OCI-LY3 (cell line): ENCODE measurements at regions not wholly inside any gene's neighbourhood (a gene's known extent, or its start where the extent isn't known, plus 50 kb on each side); places are given as distances from the start of the nearest gene placed in this dataset.
A peak's percentile ranks its signal among the peaks of the same experiment; 100 is the strongest.

ENCODE experiments used
- H2AFZ ChIP-seq: fragments of 200-600, 300-600 bp; shearing (Covaris generic); 2 replicates; pipeline ENCODE4 v1.6.0; 2014; ENCODE audit warnings: antibody characterized with exemption, low read depth, low read length
- H3K27ac ChIP-seq: fragments of 200-600, 300-600 bp; sonication (generic); 2 replicates; pipeline ENCODE4 v1.5.1; 2014; ENCODE audit warnings: mild to moderate bottlenecking, low read length, moderate library complexity, mixed read lengths
- H3K27me3 ChIP-seq: fragments of 200-600, 300-600 bp; sonication (generic); 2 replicates; pipeline ENCODE4 v1.6.1; 2014; ENCODE audit warnings: low read depth, low read length, mixed read lengths
- H3K36me3 ChIP-seq: fragments of 200-600, 300-600 bp; sonication (generic); replicated peaks from 2 replicates; pipeline ENCODE3; 2014; ENCODE audit warnings: low read depth, low read length, mixed read lengths
- H3K4me1 ChIP-seq: fragments of 300-600, 200-600 bp; sonication (generic); 2 replicates; pipeline ENCODE4 v1.6.1; 2014; ENCODE audit warnings: low read length, mixed read lengths
- H3K4me2 ChIP-seq: fragments of 200-600, 300-600 bp; sonication (generic); 2 replicates; pipeline ENCODE4 v1.6.1; 2014; ENCODE audit warnings: low read length, mixed read lengths
- H3K4me3 ChIP-seq: fragments of 300-600, 200-600 bp; sonication (generic); 2 replicates; pipeline ENCODE4 v1.5.1; 2014; ENCODE audit warnings: antibody characterized with exemption, mild to moderate bottlenecking, low read length, moderate library complexity
- H3K79me2 ChIP-seq: fragments of 300-600, 200-600 bp; shearing (Covaris generic); 2 replicates; pipeline ENCODE4 v1.6.1; 2014; ENCODE audit warnings: mild to moderate bottlenecking, low read length, mixed read lengths
- H3K9ac ChIP-seq: fragments of 300-600, 200-600 bp; shearing (Covaris generic); 2 replicates; pipeline ENCODE4 v1.6.0; 2014; ENCODE audit warnings: mild to moderate bottlenecking, low read length, moderate library complexity
- H3K9me3 ChIP-seq: fragments of 200-600, 300-600 bp; shearing (Covaris generic); 2 replicates; pipeline ENCODE4 v1.6.1; 2014; ENCODE audit warnings: low read length, mixed read lengths; ENCODE audit not compliant: insufficient read depth
- H4K20me1 ChIP-seq: fragments of 200-600, 300-600 bp; sonication (generic); 2 replicates; pipeline ENCODE4 v1.6.1; 2016; ENCODE audit warnings: low read length, mixed read lengths; ENCODE audit not compliant: insufficient read depth
- EZH2phosphoT487 ChIP-seq: fragments of 200-600 bp; shearing (Covaris generic); IDR thresholded peaks from 2 replicates; pipeline ENCODE4 v1.6.1; 2018; ENCODE audit warnings: antibody characterized with exemption, mixed run types, low read depth
- TF ChIP-seq, protein P1 (sequence below): fragments of 200-600, 300-600 bp; sonication (generic); IDR thresholded peaks from 2 replicates; pipeline ENCODE4 v1.5.1; 2014; ENCODE audit warnings: antibody characterized with exemption, low read length, low read depth

GRCh38 chr18:59056706-59057492 lies 82.8 kb upstream of the SEC11C start:
- H3K4me2 ChIP-seq: peak overlapping the region; percentile 53
- H3K4me3 ChIP-seq: peak overlapping the region; percentile 13
- peak overlapping the region; percentile 51 for H3K9ac ChIP-seq
- H3K79me2 ChIP-seq: no peaks in the 10 kb centered on the region
- H3K9me3 ChIP-seq: no peaks in the 10 kb centered on the region
- no peaks in the 10 kb centered on the region for H3K27me3 ChIP-seq
- no peaks in the 10 kb centered on the region for H4K20me1 ChIP-seq
- H3K4me1 ChIP-seq: peaks cover 36% of the 10 kb centered on the region
- peak overlapping the region; percentile 37 for H3K27ac ChIP-seq
- TF ChIP-seq, protein P1, sequence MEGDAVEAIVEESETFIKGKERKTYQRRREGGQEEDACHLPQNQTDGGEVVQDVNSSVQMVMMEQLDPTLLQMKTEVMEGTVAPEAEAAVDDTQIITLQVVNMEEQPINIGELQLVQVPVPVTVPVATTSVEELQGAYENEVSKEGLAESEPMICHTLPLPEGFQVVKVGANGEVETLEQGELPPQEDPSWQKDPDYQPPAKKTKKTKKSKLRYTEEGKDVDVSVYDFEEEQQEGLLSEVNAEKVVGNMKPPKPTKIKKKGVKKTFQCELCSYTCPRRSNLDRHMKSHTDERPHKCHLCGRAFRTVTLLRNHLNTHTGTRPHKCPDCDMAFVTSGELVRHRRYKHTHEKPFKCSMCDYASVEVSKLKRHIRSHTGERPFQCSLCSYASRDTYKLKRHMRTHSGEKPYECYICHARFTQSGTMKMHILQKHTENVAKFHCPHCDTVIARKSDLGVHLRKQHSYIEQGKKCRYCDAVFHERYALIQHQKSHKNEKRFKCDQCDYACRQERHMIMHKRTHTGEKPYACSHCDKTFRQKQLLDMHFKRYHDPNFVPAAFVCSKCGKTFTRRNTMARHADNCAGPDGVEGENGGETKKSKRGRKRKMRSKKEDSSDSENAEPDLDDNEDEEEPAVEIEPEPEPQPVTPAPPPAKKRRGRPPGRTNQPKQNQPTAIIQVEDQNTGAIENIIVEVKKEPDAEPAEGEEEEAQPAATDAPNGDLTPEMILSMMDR: peak; percentile 100
- no peak for TF ChIP-seq EZH2phosphoT487
- no peaks in the 10 kb centered on the region for H3K36me3 ChIP-seq
- H2AFZ ChIP-seq: peak overlapping the region; percentile 97

DNA sequence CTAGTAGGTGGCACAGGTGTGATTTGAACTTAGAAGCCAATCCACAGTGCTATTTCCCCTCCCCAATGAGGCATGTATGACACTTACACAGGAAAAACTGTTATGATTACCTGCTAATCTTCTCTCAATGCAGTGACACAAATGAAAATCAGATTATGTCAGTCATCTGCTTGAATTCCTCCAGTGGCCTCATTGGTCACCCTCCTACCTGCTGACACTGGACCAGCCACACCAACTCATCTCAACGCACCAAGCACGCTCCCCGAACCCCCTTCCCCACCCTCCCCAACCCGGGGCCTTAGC lies 82.2 kb upstream of the SEC11C start:
- no peaks in the 10 kb centered on the region for H3K27me3 ChIP-seq
- no peak for TF ChIP-seq EZH2phosphoT487
- TF ChIP-seq, protein P1: no peak
- H3K4me3 ChIP-seq: no peak overlapping the region
- no peaks in the 10 kb centered on the region for H3K9me3 ChIP-seq
- H3K4me1 ChIP-seq: peaks cover 41% of the 10 kb centered on the region
- no peak overlapping the region for H3K9ac ChIP-seq
- 0 out of 2 replicates have a peak overlapping the region, but pooled peaks have one; percentile 5 for H3K4me2 ChIP-seq
- H3K79me2 ChIP-seq: no peaks in the 10 kb centered on the region
- H3K27ac ChIP-seq: no peak overlapping the region
- H2AFZ ChIP-seq: peak overlapping the region; percentile 23; the same call in 1 of the 2 replicates
- no peaks in the 10 kb centered on the region for H3K36me3 ChIP-seq
- no peaks in the 10 kb centered on the region for H4K20me1 ChIP-seq

GRCh38 chr18:59057969-59058368 lies 81.7 kb upstream of the SEC11C start:
- H4K20me1 ChIP-seq: no peaks in the 10 kb centered on the region
- H3K9ac ChIP-seq: no peak overlapping the region
- no peak for TF ChIP-seq EZH2phosphoT487
- TF ChIP-seq, protein P1: no peak
- no peak overlapping the region for H3K4me3 ChIP-seq
- H3K4me2 ChIP-seq: no peak overlapping the region
- no peaks in the 10 kb centered on the region for H3K9me3 ChIP-seq
- H3K27ac ChIP-seq: no peak overlapping the region
- peaks cover 42% of the 10 kb centered on the region for H3K4me1 ChIP-seq
- peak overlapping the region; percentile 23; the same call in 1 of the 2 replicates for H2AFZ ChIP-seq
- H3K27me3 ChIP-seq: no peaks in the 10 kb centered on the region
- H3K36me3 ChIP-seq: no peaks in the 10 kb centered on the region
- H3K79me2 ChIP-seq: no peaks in the 10 kb centered on the region

DNA sequence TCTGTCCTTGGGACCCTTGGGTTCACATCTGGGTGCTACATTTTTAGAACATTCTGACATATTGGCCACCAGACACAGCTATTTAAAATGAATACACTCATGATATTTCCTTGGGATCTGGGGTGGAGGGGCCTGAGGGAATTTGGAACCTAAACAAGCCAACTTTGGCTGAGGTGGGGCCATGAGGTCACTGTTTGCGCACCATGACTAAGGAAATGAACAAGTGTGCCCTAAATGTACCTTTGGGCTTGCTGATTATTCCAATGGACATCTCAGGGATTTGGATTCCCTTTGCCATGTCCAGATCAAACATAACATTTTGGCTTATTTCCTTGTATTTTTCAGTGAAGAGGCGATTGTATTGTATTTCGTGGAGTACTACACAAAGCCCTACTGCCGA lies 80.5 kb upstream of the SEC11C start:
- no peak overlapping the region for H3K9ac ChIP-seq
- H3K79me2 ChIP-seq: no peaks in the 10 kb centered on the region
- TF ChIP-seq, protein P1: no peak
- no peak for TF ChIP-seq EZH2phosphoT487
- no peaks in the 10 kb centered on the region for H4K20me1 ChIP-seq
- H3K27me3 ChIP-seq: no peaks in the 10 kb centered on the region
- H3K27ac ChIP-seq: no peak overlapping the region
- no peak overlapping the region for H3K4me2 ChIP-seq
- no peak overlapping the region for H3K4me3 ChIP-seq
- peaks cover 54% of the 10 kb centered on the region for H3K4me1 ChIP-seq
- no peaks in the 10 kb centered on the region for H3K9me3 ChIP-seq
- no peak overlapping the region for H2AFZ ChIP-seq
- H3K36me3 ChIP-seq: no peaks in the 10 kb centered on the region
